ENCODE measurements at regions not wholly inside any gene's neighbourhood (a gene's known extent, or its start where the extent isn't known, plus 50 kb on each side); places are given as distances from the start of the nearest gene placed in this dataset.

DNA sequence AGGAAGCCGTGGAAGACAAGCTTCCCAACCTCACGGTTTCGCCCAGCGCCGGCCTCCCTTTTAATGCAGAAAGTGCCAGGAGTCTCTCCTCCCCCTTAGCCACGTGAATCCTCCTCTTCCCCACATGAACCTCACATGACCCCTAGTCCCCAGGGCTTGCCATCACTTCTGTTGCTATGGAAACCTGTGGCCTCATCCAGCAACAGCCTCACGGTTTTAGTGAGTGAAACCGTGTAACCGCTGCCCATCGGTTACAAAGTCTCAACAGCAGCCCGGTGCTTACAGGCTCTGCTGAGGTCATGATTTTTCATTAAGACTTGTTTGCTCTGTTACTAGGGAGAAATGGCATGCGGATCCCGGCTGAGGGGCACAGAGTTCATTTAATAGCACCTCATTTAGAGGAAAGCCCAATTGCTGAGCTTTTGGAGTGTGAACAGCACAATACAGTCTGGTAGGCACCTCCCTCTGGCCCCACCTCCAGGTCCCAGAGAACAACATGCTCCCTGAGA is 143.2 kb upstream of the BACE2 start:
- no peak overlapping the region for H3K4me2 ChIP-seq (ENCODE audit: low read length)
- no peak overlapping the region for H3K4me3 ChIP-seq (ENCODE audit: low read length)
- H3F3A ChIP-seq (ENCODE audit: insufficient read depth, low read length, poor library complexity, severe bottlenecking), result no peaks in the 10 kb centered on the region

DNA sequence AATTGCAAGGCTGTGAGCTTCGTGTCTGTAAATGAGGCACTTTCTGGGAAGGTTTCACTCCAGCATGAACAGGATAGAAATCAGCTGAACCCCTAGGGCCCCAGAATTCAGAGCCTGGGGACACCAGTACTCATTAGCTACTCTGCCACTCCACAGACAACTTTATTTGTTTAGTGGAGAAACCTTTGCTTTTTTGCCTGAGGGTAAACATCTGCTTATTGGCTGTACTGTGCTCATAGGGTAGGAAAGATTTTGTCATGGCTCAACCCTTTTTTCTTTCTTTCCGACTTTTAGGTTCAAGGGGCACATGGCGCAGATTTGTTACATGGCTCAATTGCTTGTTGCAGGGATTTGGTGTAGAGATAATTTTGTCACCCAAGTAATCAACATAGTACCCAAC is 138.4 kb upstream of the BACE2 start:
- Histone ChIP-seq H3K9ac (ENCODE audit: low read length) (no peak overlapping the region), H3K27ac (ENCODE audit: low read length) (no peak overlapping the region), H3K79me2 (replicated peaks; ENCODE audit: insufficient read depth, low read length) (no peaks in the 10 kb centered on the region), H2AFZ (ENCODE audit: low read depth, low read length) (no peak overlapping the region), H3F3A (ENCODE audit: insufficient read depth, low read length, poor library complexity, severe bottlenecking) (no peaks in the 10 kb centered on the region), H3K27me3 (ENCODE audit: insufficient read depth, low read depth, low read length) (no peaks in the 10 kb centered on the region), H4K20me1 (ENCODE audit: insufficient read depth) (no peaks in the 10 kb centered on the region), H3K9me3 (ENCODE audit: low read length) (no peaks in the 10 kb centered on the region), H3K4me3 (ENCODE audit: low read length) (no peak overlapping the region), H3K9me2 (ENCODE audit: insufficient read depth, low read length) (no peaks in the 10 kb centered on the region), H3K4me2 (ENCODE audit: low read length) (no peak overlapping the region), H3K36me3 (ENCODE audit: insufficient read depth, low read length) (no peaks in the 10 kb centered on the region)
- TF ChIP-seq POLR2AphosphoS5 (IDR thresholded peaks at IDR 0.05) (no peak), SMC3 (conservative IDR thresholded peaks at IDR 0.05; ENCODE audit: poor library complexity) (no peak), REST (IDR thresholded peaks at IDR 0.05; ENCODE audit: borderline replicate concordance) (no peak), RAD21 (conservative IDR thresholded peaks at IDR 0.05) (no peak), MXI1 (conservative IDR thresholded peaks at IDR 0.05; ENCODE audit: poor library complexity, severe bottlenecking) (no peak), EZH2 (IDR thresholded peaks at IDR 0.05; ENCODE audit: borderline replicate concordance, insufficient read depth, low read length, poor library complexity, severe bottlenecking) (no peak), EP300 (conservative IDR thresholded peaks at IDR 0.05; ENCODE audit: poor library complexity, severe bottlenecking) (no peak), TAF1 (IDR thresholded peaks at IDR 0.05; ENCODE audit: low read depth) (no peak)

More for the DNA sequence above, 143.2 kb upstream of the BACE2 start:
- Histone ChIP-seq H3K9me3 (ENCODE audit: low read length) (no peaks in the 10 kb centered on the region), H3K27ac (ENCODE audit: low read length) (no peak overlapping the region), H3K9me2 (ENCODE audit: insufficient read depth, low read length) (no peaks in the 10 kb centered on the region), H3K27me3 (ENCODE audit: insufficient read depth, low read depth, low read length) (no peaks in the 10 kb centered on the region), H3K9ac (ENCODE audit: low read length) (no peak overlapping the region), H3K79me2 (replicated peaks; ENCODE audit: insufficient read depth, low read length) (no peaks in the 10 kb centered on the region), H3K36me3 (ENCODE audit: insufficient read depth, low read length) (no peaks in the 10 kb centered on the region), H2AFZ (ENCODE audit: low read depth, low read length) (no peak overlapping the region), H4K20me1 (ENCODE audit: insufficient read depth) (no peaks in the 10 kb centered on the region)
- TF ChIP-seq, protein P1, sequence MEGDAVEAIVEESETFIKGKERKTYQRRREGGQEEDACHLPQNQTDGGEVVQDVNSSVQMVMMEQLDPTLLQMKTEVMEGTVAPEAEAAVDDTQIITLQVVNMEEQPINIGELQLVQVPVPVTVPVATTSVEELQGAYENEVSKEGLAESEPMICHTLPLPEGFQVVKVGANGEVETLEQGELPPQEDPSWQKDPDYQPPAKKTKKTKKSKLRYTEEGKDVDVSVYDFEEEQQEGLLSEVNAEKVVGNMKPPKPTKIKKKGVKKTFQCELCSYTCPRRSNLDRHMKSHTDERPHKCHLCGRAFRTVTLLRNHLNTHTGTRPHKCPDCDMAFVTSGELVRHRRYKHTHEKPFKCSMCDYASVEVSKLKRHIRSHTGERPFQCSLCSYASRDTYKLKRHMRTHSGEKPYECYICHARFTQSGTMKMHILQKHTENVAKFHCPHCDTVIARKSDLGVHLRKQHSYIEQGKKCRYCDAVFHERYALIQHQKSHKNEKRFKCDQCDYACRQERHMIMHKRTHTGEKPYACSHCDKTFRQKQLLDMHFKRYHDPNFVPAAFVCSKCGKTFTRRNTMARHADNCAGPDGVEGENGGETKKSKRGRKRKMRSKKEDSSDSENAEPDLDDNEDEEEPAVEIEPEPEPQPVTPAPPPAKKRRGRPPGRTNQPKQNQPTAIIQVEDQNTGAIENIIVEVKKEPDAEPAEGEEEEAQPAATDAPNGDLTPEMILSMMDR (IDR thresholded peaks at IDR 0.05; ENCODE audit: poor library complexity, severe bottlenecking), result no peak
- TF ChIP-seq POLR2AphosphoS5 (IDR thresholded peaks at IDR 0.05) (peak; percentile 17), MXI1 (conservative IDR thresholded peaks at IDR 0.05; ENCODE audit: poor library complexity, severe bottlenecking) (no peak), RAD21 (conservative IDR thresholded peaks at IDR 0.05) (no peak), EZH2 (IDR thresholded peaks at IDR 0.05; ENCODE audit: borderline replicate concordance, insufficient read depth, low read length, poor library complexity, severe bottlenecking) (no peak), REST (IDR thresholded peaks at IDR 0.05; ENCODE audit: borderline replicate concordance) (no peak), EP300 (conservative IDR thresholded peaks at IDR 0.05; ENCODE audit: poor library complexity, severe bottlenecking) (no peak)
